Left renal pelvis (tissue), 4 donors: ENCODE measurements at regions not wholly inside any gene's neighbourhood (a gene's known extent, or its start where the extent isn't known, plus 50 kb on each side); places are given as distances from the start of the nearest gene placed in this dataset.
A peak's percentile ranks its signal among the peaks of the same experiment; 100 is the strongest.

Experiments
- DNase-seq, 4 donors: peaks; one replicate each; pipeline ENCODE4 v3.0.0-alpha.2; 2013; ENCODE audit warnings: low read depth in 4 of 4, low spot score in 3 of 4

DNA sequence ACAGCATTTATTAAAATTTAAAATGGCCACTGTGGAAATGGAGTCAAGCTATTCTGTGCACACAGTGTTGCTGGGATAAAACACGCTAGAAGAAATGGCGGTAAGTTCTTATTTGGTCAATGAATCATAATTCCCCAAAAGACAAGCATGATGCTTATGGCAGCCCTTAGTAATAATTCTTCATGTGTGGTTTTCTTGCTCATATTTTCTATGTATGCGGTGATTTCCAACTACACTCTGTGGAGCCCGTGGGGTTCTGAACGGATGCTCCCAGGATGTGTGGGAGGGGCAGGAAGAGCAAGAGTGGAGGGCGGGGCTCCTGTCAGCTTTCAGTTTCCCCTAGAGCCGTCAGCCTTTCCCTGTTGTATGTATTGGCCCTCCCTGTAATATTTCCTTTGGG lies 91.7 kb upstream of the RMDN2 start:
- no peak for DNase-seq

DNA sequence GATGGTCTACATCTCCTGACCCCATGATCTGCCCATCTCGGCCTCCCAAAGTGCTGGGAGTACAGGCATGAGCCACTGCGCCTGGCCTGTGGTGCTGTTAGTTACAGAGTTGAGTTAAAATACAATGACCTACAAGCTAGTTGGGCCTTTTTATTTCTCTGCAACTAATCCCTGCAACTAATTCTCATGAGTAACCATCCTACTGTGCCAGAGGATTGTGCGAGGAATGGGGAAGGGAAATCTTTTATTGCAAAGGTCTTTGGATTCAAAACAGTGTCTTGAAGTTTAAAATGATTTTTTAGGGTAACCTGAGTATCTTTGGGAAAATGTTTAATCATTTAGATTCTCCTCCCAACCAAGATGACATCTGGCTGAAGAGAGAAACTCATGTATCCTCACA lies 88.8 kb upstream of the RMDN2 start:
- DNase-seq: no peak

DNA sequence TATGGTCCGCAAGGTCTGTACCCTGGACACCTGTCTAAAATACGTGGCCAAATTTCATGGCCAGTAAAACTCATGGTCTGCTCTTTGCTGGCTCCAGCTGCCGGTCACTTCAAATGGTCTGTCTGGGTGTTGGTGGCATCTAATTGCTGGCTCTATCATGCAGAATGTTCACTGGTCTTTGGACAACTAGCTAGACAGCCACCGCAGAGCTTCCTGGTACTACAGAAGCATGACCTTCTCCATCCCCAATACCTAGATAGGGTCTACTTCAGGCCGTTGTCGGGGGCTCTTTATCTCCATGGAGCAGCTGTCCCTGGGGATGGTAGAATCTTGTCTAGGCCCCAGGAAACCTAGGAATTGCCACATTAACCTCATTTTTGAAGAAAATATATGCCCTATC lies 88.4 kb upstream of the RMDN2 start:
- DNase-seq: no peak

- peak in 2 of 4 donors; percentile 47 to 57 for DNase-seq
Observed at GRCh38 chr2:37837628-37838328, 87.3 kb upstream of the RMDN2 start.

DNA sequence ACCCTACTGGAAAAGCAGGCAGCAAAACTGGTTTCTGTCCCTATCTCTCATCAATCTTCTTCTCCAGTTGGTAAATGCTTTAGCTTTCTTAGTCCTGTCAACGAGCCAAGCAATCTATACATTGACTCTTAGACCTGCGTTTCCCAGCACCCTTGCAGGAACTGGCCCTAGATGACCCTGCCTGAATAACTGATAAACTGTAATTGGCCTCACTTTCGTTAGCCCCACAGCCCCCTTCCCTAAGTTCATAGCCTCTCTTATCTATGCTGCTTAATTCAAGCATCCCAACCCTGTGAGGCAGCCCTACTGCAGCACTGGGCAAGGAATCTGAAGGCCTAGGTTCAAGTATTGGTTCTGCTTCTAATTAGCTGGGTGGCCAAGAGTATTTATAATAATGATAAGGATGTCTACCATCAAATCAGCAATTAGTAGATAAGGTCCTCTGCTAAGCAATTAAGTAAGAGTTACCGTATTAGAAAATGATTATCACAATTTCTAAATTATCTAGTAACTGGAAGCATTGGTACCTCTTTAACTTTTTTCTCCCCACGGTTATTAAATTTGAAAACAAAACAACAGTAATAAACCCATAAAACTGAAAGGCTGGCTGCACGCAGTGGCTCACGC lies 86.4 kb upstream of the RMDN2 start:
- no peak for DNase-seq

GRCh38 chr2:37839991-37840390 lies 85.1 kb upstream of the RMDN2 start:
- DNase-seq: no peak

DNA sequence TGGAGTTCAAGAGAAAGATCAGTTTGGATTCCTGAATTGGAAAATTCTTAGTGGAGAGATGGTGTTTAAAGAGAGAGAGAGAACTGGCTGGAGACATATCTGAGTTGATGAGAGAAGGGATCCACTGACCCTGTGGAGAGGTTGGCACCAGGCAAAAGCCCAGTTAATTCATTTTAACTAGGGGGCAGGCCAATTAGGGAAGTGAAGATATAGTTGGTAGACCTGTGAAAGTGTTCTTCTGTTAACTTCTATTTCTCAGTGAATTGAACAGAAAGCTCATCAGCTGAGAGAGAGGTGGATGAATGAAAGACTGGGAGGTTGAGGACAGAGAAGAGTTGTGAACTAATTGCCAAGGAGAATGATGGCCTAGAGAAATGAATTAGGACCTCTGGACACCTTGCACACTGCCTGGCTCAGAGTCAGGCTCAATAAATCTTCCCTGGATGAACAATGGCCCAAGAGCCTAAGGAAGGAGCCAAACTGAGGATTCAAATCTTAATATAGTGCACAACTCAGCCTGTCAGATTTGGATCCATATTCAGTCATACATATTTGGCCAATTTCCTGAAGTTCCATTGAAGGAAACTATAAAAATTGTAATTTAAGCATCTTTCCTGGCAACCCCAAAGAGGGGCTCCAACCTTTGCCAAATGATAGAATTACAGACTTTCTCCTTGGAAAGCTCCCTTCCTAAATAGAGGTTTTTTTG lies 82.2 kb upstream of the RMDN2 start:
- no peak for DNase-seq

GRCh38 chr2:37843556-37843955 lies 81.5 kb upstream of the RMDN2 start:
- no peak for DNase-seq

DNA sequence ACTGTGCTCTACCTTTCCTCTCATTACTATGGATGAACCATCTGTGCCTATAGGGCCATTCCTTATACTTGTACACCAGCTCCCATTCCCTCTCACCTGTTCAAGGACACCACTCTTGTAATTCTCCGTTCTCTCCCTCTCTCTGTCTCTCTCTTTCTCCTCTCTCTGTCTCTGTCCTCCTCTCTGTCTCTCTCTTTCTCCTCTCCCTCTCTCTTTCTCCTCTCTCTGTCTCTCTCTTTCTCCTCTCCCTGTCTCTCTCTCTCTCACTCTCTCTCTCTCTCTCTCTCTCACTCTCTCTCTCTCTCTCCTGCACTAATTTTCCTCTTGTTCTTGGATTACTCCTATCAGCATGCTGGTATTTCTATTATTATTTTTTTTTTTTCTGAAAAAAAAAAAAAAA lies 78.9 kb upstream of the RMDN2 start:
- DNase-seq: no peak

- DNase-seq: no peak
Observed at GRCh38 chr2:37847792-37848191, 77.3 kb upstream of the RMDN2 start.

- DNase-seq: no peak
Observed at GRCh38 chr2:37848451-37848850, 76.6 kb upstream of the RMDN2 start.

- DNase-seq: no peak
Observed at GRCh38 chr2:37849911-37850310, 75.2 kb upstream of the RMDN2 start.

DNA sequence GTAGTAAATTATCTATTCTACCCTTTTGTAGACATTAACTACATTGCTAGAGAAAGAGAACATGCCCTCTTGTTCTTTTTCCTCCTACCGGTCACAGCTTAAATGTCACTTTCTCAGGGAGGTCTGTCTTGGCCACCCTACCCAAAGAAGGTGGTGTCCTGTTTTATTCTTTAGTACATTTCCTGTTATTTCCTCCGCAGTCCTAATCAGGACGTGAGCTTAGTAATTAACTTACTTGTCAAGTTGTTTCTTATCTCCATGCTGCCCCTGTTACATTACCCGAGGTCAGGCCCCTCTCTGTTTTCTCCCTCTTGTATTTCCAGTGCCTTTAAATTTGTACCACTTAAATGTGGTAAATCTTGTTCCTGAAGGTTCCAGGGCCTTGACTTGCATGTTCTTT lies 73.7 kb upstream of the RMDN2 start:
- no peak for DNase-seq

DNA sequence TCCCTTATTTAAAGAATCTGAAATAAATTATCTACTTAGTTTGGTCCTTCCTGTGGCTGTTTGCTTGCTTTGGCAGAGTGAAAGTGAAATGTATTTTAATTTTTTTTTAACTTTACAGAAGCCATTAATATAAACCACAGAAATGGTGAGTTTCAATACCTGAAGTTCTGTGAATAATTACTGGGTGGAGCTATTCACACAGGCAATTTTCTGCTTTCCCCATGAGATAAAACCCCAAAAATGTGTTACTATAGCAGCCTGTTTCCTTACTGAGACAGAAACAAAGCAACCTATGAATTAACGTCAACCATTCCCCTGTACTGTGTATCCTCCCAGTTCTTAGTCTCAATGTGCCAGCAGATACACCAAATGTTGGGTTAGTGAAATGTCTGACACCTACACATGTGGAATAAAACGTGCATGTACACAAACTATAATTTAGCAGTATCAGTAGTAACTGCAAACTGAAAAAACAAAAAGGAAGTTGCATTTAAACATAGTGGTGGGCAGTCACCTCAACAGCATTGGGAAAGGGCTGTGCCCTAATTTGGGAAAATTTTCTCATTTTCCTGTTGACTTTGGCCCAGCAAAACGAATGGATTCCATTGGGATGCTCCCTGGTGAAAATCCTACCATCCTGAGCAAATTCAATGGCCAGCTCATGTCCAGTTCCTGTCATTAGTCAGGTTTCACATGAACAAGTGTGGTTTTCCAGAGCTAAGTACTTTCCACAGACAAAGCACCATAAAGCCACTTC lies 73.1 kb upstream of the RMDN2 start:
- no peak for DNase-seq

GRCh38 chr2:37852585-37853014 lies 72.5 kb upstream of the RMDN2 start:
- no peak for DNase-seq

DNA sequence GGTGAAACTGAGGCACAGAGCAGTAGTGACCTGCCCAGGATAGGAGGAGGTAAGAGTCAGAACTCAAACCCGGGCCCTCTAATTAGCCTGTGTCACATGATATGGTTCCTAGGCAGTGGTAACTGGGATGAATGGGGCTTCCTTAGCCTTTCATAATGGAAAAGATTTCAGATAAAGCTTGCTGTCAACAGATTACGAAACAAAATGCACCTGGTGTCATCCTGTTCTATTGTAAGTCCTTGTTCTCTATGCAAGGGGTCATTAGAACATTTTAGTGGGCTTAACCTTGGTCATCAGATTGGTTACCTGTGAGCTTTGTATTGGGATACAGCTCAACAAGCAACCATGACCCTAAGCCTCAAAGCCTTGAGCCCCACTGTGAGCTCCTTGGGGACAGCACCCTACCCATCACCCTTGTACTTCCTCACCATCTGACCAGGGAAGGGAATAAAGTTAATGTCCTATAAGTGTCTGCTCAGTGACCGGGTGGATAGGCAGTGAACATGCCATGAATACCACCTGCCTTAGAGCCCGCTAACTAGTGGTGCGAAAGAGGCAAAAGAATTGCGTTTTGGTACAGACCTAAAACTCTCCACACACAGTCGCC lies 70.3 kb upstream of the RMDN2 start:
- DNase-seq: no peak

DNA sequence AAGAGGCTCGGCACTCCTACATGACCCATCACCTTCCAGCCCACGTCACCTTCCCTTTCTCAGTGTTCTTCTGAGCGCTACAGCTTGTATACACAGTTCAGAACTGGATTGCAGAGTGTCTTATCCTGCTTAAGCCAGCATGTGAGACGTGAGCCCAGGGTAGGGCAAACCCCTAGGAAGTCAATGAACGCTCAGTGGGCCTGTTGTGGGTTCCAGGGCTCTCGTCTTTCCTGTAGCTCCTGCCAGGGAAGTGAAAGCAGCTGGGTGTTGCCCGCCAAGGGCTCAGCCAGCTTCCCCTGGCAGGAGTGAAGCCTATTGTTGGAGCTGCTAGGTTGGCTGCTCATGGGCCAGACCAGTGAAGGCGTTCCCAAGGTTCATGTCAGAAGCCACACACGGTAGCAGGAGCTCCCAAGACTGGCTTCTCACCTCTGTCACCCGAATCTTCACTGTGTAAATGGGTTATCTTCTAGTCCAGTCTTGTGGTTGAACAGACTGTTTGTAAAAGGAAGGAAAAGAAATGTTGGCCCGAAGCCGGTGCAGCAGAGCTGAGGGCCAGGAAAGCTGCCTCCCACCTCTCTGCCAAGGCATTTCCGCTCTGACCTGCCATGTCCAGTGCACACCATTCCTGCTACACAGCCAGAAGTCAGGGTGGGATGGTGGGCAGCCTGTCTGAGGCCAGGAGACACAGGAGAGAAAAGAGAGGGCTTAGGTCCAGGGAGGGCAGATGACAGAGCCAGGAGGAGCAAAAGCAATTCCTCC lies 69.6 kb upstream of the RMDN2 start:
- no peak for DNase-seq

DNA sequence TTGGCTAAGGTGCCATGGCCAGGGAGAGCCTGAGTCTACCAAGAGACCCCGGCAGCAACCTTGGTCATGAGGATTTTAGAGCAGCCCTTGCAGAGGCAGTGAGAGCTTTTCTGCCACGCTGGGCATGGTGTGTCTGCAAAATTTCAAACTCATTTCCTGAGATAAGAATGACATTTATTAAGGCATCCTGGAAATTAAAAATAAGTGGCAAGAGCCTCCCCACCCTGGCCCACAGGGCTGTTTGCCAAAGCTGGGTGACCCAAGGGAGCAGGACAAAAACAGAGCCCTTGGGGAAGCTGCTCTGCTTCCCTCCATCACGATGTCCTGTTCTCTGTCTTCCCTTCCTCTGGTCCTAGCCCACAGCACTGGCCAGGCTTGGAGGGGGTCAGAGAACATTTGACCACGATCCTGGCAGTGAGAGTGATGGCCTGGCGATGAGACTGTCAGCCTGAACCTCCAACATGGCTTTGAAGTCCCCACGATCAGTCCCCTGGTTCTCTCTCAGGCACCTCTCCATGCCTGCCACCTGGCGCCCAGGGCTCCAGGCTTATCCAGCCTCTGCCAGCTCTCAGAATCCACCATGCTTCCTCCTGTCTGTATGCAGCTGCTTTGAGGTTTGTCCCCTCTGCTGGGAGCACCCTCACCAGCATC lies 68.9 kb upstream of the RMDN2 start:
- no peak for DNase-seq

GRCh38 chr2:37857575-37858399 lies 67.3 kb upstream of the RMDN2 start:
- no peak for DNase-seq
